ENCODE measurements at regions not wholly inside any gene's neighbourhood (a gene's known extent, or its start where the extent isn't known, plus 50 kb on each side); places are given as distances from the start of the nearest gene placed in this dataset.
A peak's percentile ranks its signal among the peaks of the same experiment; 100 is the strongest.

DNA sequence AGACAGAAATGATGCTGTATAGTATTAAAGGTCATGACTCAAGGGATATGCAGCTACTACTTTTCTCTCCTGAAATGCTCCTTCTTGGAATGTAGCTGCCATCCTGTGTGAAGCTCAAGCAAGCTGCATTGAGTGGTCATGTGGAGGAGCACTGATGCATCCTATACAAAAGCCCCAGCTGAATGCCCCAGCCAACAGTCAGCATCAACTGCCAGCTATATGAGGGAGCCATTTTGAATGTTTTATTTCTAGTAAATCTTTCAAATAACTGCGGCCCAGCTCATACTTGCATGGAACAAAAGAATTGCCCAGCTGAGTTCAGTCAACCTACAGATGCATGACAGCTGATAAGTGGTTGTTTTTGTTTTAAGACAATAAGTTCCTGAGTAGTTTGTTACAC is 165.0 kb upstream of the GEMIN8 start:
- Histone ChIP-seq H3K4me3 (ENCODE audit: low read length in 2 of 2) (no peak overlapping the region), H3K9ac (ENCODE audit: low read length in 2 of 2) (no peak overlapping the region), H3K9me3 (ENCODE audit: control insufficient read depth in 2 of 2, low read length in 2 of 2) (no peaks in the 10 kb centered on the region), H3K27ac (ENCODE audit: low read length) (no peak overlapping the region), H3K27me3 (ENCODE audit: control insufficient read depth in 1 of 2, insufficient read depth in 2 of 2, low read length in 2 of 2) (no peaks in the 10 kb centered on the region), H3K4me1 (ENCODE audit: control insufficient read depth, insufficient read depth, low read length) (no peaks in the 10 kb centered on the region), H3K36me3 (ENCODE audit: control insufficient read depth in 2 of 2, insufficient read depth in 2 of 2, low read length in 2 of 2) (no peaks in the 10 kb centered on the region)

DNA sequence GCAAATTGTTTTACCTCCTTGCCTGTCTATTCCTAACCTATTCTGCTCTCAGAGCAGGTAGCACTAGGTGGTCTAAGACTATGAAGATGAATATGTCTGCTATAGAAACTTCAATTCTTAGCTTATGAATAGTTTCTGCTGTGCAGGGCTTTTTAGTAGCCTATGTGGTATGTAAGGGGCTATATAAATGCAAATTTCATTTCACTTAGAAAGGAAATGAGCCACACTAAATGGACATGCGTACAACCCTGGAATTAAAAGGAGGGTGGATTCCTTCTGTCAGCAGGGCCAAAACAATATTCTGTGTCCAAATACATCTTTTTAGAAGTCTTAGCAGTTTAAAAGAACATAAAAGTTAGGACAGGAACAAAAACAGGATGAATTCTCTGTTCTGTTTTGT is 163.9 kb upstream of the GEMIN8 start:
- H3K4me3 ChIP-seq (ENCODE audit: low read length in 2 of 2), result no peak overlapping the region
- no peaks in the 10 kb centered on the region for H3K9me3 ChIP-seq (ENCODE audit: control insufficient read depth in 2 of 2, low read length in 2 of 2)
- H3K27ac ChIP-seq (ENCODE audit: low read length), result no peak overlapping the region
- H3K27me3 ChIP-seq (ENCODE audit: control insufficient read depth in 1 of 2, insufficient read depth in 2 of 2, low read length in 2 of 2), result no peaks in the 10 kb centered on the region
- H3K9ac ChIP-seq (ENCODE audit: low read length in 2 of 2), result no peak overlapping the region
- H3K36me3 ChIP-seq (ENCODE audit: control insufficient read depth in 2 of 2, insufficient read depth in 2 of 2, low read length in 2 of 2), result no peaks in the 10 kb centered on the region
- no peaks in the 10 kb centered on the region for H3K4me1 ChIP-seq (ENCODE audit: control insufficient read depth, insufficient read depth, low read length)

DNA sequence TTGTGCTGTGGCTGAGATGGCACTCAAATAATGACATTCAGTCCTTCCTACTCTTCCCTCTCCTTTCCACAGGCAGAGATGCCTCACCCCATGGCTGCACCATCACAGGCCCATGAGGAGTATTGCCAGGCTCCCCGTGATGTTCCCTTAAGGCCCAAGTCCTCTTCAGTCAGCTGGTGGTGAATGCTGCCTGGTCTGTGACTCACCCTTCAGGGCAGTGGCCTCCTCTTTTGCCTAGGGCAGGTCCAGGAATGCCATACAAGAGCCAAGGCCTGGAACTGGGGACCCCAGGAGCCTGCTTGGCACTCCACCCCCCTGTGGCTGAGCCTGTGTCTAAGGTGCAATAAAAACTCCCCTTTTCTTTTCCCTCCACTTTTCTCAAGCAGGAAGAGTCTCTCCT is 144.2 kb upstream of the GEMIN8 start:
- no peak overlapping the region for H3K27ac ChIP-seq (ENCODE audit: low read length)
- H3K4me3 ChIP-seq (ENCODE audit: low read length in 2 of 2), result no peak overlapping the region
- H3K9me3 ChIP-seq (ENCODE audit: control insufficient read depth in 2 of 2, low read length in 2 of 2), result no peaks in the 10 kb centered on the region
- H3K27me3 ChIP-seq (ENCODE audit: control insufficient read depth in 1 of 2, insufficient read depth in 2 of 2, low read length in 2 of 2), result no peaks in the 10 kb centered on the region
- H3K9ac ChIP-seq (ENCODE audit: low read length in 2 of 2), result no peak overlapping the region
- H3K4me1 ChIP-seq (ENCODE audit: control insufficient read depth, insufficient read depth, low read length), result no peaks in the 10 kb centered on the region
- no peaks in the 10 kb centered on the region for H3K36me3 ChIP-seq (ENCODE audit: control insufficient read depth in 2 of 2, insufficient read depth in 2 of 2, low read length in 2 of 2)

DNA sequence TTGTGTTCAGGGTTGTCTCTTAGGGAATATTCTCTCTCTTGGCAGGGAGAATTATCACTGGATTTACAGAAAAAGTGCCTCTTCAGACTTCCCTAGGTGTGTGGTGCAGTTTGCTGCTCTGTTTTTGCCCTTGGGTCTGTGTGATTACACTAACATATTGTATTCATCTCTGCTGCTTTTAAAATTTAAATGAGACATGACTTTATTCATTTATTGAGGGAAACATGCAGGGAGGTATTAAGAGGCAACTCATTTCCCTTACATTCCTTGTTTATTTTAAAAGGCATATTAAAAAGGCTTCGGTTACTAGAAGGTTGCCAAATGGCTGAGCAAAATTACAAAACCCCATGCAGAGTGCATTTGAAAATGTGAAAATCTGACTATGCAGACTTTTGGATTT is 135.1 kb upstream of the GEMIN8 start:
- H3K36me3 ChIP-seq (ENCODE audit: control insufficient read depth in 2 of 2, insufficient read depth in 2 of 2, low read length in 2 of 2), result no peaks in the 10 kb centered on the region
- H3K9me3 ChIP-seq (ENCODE audit: control insufficient read depth in 2 of 2, low read length in 2 of 2), result no peaks in the 10 kb centered on the region
- no peak overlapping the region for H3K4me3 ChIP-seq (ENCODE audit: low read length in 2 of 2)
- H3K9ac ChIP-seq (ENCODE audit: low read length in 2 of 2), result no peak overlapping the region
- H3K27me3 ChIP-seq (ENCODE audit: control insufficient read depth in 1 of 2, insufficient read depth in 2 of 2, low read length in 2 of 2), result no peaks in the 10 kb centered on the region
- H3K4me1 ChIP-seq (ENCODE audit: control insufficient read depth, insufficient read depth, low read length), result no peaks in the 10 kb centered on the region
- H3K27ac ChIP-seq (ENCODE audit: low read length), result no peak overlapping the region

DNA sequence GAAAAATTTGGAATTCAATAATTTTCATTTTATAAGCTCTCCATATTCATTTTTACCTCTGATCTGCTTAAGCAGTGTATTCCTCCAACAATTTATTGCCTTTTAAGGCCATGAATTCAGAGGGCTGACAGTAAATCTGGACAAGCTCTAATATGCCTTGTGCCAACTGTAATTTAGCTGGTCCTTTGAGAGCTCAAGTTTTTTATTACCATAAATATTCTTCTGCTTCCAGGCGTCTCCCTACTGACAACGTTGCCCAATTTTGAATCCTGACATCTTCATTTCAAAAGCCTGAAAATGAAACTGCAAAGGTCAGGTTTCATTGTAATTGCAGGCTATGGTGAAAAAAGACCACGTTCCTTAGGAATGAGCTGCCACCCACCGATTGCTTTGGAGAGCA is 95.8 kb upstream of the GEMIN8 start:
- Histone ChIP-seq H3K4me3 (ENCODE audit: low read length in 2 of 2) (no peak overlapping the region), H3K36me3 (ENCODE audit: control insufficient read depth in 2 of 2, insufficient read depth in 2 of 2, low read length in 2 of 2) (no peaks in the 10 kb centered on the region), H3K27me3 (ENCODE audit: control insufficient read depth in 1 of 2, insufficient read depth in 2 of 2, low read length in 2 of 2) (peaks cover 0 to 3% of the 10 kb centered on the region in 2 donors), H3K9ac (ENCODE audit: low read length in 2 of 2) (peak overlapping the region in 1 of 2 donors; percentile 57), H3K4me1 (ENCODE audit: control insufficient read depth, insufficient read depth, low read length) (no peaks in the 10 kb centered on the region), H3K9me3 (ENCODE audit: control insufficient read depth in 2 of 2, low read length in 2 of 2) (peaks cover 0 to 2% of the 10 kb centered on the region in 2 donors), H3K27ac (ENCODE audit: low read length) (peak overlapping the region; percentile 66)

DNA sequence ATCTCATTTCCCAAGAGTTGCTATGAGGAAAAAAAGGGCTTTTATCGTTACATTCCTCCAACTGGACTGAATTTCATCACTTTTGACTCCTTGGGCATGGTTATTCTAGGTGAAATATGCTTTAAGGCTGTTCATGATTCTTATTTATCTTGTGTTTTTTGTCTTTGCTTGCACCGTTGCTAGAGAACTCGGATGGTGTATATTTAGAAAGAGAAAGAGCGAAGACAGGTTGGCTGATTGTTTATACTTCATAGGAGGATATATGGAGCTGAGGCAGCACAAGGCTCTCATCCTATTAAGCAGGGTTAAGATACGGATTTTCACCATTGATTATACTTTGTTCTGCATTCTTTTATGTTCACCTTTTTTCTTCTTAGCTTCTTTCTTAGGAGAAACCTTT is 94.9 kb upstream of the GEMIN8 start:
- Histone ChIP-seq H3K4me3 (ENCODE audit: low read length in 2 of 2) (no peak overlapping the region), H3K36me3 (ENCODE audit: control insufficient read depth in 2 of 2, insufficient read depth in 2 of 2, low read length in 2 of 2) (no peaks in the 10 kb centered on the region), H3K9me3 (ENCODE audit: control insufficient read depth in 2 of 2, low read length in 2 of 2) (peaks cover 0 to 2% of the 10 kb centered on the region in 2 donors), H3K4me1 (ENCODE audit: control insufficient read depth, insufficient read depth, low read length) (no peaks in the 10 kb centered on the region), H3K9ac (ENCODE audit: low read length in 2 of 2) (peak overlapping the region in 1 of 2 donors; percentile 27), H3K27ac (ENCODE audit: low read length) (peak overlapping the region; percentile 66), H3K27me3 (ENCODE audit: control insufficient read depth in 1 of 2, insufficient read depth in 2 of 2, low read length in 2 of 2) (peaks cover 0 to 3% of the 10 kb centered on the region in 2 donors)

DNA sequence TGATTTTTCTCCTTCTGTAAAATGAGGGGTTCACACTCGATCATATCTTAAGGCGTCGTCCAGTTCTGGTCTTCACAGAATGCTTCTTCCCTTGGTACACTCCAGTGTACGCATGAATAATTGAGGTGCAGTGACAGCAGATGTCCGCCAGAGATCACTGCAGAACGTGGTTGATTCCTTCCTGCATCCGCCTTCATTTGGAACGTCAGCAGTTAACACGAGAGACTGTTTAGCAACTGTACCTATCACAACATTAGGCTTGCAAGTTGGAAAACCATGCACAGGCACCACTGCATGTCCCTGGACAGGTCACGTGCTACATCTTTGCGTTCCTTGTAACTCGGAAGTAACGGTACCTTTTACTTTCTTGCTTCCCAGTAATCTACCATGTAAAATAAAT is 66.0 kb upstream of the GEMIN8 start:
- no peak overlapping the region for H3K27ac ChIP-seq (ENCODE audit: low read length)
- no peak overlapping the region for H3K4me3 ChIP-seq (ENCODE audit: low read length in 2 of 2)
- H3K4me1 ChIP-seq (ENCODE audit: control insufficient read depth, insufficient read depth, low read length), result peaks cover 3% of the 10 kb centered on the region
- H3K36me3 ChIP-seq (ENCODE audit: control insufficient read depth in 2 of 2, insufficient read depth in 2 of 2, low read length in 2 of 2), result no peaks in the 10 kb centered on the region
- H3K9ac ChIP-seq (ENCODE audit: low read length in 2 of 2), result no peak overlapping the region
- H3K9me3 ChIP-seq (ENCODE audit: control insufficient read depth in 2 of 2, low read length in 2 of 2), result peaks cover 0 to 9% of the 10 kb centered on the region in 2 donors
- peaks cover 0 to 8% of the 10 kb centered on the region in 2 donors for H3K27me3 ChIP-seq (ENCODE audit: control insufficient read depth in 1 of 2, insufficient read depth in 2 of 2, low read length in 2 of 2)

DNA sequence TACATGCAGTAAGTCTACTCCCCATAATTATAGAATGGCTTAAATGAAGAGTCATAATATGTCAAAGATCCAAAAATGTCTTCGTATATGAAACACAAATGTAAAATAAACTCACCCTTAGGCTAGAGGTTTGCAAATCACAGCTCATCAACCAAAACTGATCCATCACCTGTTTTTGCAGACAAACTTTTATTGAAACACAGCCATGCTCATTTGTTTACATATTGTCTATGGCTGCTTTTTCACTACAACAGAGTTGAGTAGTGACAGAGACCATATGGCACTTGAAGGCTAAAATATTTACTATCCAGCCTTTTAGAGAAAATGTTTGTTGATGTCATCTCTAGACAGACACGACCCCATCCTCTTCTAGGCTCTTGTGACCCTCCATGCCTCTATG is 64.5 kb upstream of the GEMIN8 start:
- H3K9ac ChIP-seq (ENCODE audit: low read length in 2 of 2), result no peak overlapping the region

DNA sequence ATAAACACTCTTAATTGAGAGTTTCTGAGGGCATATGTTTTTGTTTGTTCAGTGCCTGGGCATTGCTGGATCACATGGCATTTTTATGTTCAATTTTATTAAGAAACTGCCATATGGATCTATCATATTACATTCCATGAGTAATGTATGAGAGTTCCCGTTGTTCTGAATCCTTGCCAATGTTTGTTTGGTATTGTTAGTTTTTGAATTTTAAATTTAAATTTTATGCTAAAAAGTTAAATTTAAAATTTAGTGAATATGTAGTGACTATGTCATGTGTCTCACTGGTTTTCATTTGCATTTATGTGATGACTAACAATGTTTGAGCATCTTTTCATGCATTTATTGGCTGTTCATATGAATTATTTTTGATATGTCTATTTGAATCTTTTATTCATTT is 54.8 kb upstream of the GEMIN8 start:
- Histone ChIP-seq H3K4me1 (ENCODE audit: control insufficient read depth, insufficient read depth, low read length) (no peaks in the 10 kb centered on the region), H3K27me3 (ENCODE audit: control insufficient read depth in 1 of 2, insufficient read depth in 2 of 2, low read length in 2 of 2) (peaks cover 0 to 3% of the 10 kb centered on the region in 2 donors), H3K4me3 (ENCODE audit: low read length in 2 of 2) (no peak overlapping the region), H3K9ac (ENCODE audit: low read length in 2 of 2) (no peak overlapping the region), H3K36me3 (ENCODE audit: control insufficient read depth in 2 of 2, insufficient read depth in 2 of 2, low read length in 2 of 2) (no peaks in the 10 kb centered on the region), H3K9me3 (ENCODE audit: control insufficient read depth in 2 of 2, low read length in 2 of 2) (no peaks in the 10 kb centered on the region), H3K27ac (ENCODE audit: low read length) (no peak overlapping the region)

More for the DNA sequence above, 64.5 kb upstream of the GEMIN8 start:
- H3K4me3 ChIP-seq (ENCODE audit: low read length in 2 of 2), result no peak overlapping the region
- H3K27ac ChIP-seq (ENCODE audit: low read length), result peak overlapping the region; percentile 8
- H3K9me3 ChIP-seq (ENCODE audit: control insufficient read depth in 2 of 2, low read length in 2 of 2), result peaks cover 0 to 9% of the 10 kb centered on the region in 2 donors
- H3K36me3 ChIP-seq (ENCODE audit: control insufficient read depth in 2 of 2, insufficient read depth in 2 of 2, low read length in 2 of 2), result no peaks in the 10 kb centered on the region
- H3K4me1 ChIP-seq (ENCODE audit: control insufficient read depth, insufficient read depth, low read length), result peaks cover 3% of the 10 kb centered on the region
- H3K27me3 ChIP-seq (ENCODE audit: control insufficient read depth in 1 of 2, insufficient read depth in 2 of 2, low read length in 2 of 2), result peaks cover 0 to 6% of the 10 kb centered on the region in 2 donors

DNA sequence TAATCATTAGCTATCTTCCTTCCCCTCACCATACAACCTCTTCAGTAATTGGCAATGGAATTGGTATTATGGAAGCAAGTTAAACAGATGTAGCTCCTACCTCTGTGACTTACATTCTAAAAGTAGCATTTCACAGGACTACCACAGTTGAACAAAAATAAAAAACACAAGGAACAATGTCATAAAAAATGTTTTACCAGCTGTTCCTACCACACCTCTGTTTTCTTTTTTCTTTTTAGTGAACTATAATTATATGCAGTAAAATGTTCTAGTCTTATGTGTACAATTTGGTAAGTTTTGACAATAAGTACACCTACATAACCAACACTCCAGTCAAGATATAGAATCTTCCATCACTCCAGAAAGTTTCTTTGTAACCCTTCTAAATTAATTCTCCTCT is 54.1 kb upstream of the GEMIN8 start:
- Histone ChIP-seq H3K9ac (ENCODE audit: low read length in 2 of 2) (no peak overlapping the region), H3K4me1 (ENCODE audit: control insufficient read depth, insufficient read depth, low read length) (no peaks in the 10 kb centered on the region), H3K27ac (ENCODE audit: low read length) (no peak overlapping the region), H3K36me3 (ENCODE audit: control insufficient read depth in 2 of 2, insufficient read depth in 2 of 2, low read length in 2 of 2) (no peaks in the 10 kb centered on the region), H3K9me3 (ENCODE audit: control insufficient read depth in 2 of 2, low read length in 2 of 2) (no peaks in the 10 kb centered on the region), H3K27me3 (ENCODE audit: control insufficient read depth in 1 of 2, insufficient read depth in 2 of 2, low read length in 2 of 2) (peaks cover 0 to 3% of the 10 kb centered on the region in 2 donors), H3K4me3 (ENCODE audit: low read length in 2 of 2) (no peak overlapping the region)

DNA sequence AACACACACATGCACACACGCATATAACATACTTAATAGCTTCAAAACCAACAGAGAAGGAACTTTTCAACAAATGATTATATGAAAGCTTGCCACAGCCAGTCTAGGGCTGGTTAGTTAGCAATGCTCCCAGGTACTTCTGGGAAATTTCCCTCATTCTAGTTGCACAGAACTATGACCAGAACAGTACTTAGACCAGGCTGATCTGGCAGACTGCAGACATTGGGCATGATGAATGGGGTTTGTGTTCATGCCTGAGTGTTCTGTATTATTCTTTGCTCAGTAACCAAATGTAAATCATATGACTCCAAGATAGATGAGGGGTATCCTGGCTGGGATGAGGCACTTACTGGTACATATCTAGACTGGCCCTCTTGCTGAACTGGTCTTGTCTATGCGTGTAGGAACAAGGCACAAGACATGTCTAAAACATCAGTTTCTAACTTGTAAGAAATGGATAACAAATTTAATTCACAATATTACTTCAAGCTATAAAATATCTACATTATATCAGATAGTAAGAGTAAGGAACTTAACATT is 50.3 kb upstream of the GEMIN8 start:
- H3K4me1 ChIP-seq (ENCODE audit: control insufficient read depth, insufficient read depth, low read length), result no peaks in the 10 kb centered on the region
- peaks cover 0 to 3% of the 10 kb centered on the region in 2 donors for H3K27me3 ChIP-seq (ENCODE audit: control insufficient read depth in 1 of 2, insufficient read depth in 2 of 2, low read length in 2 of 2)
- no peaks in the 10 kb centered on the region for H3K36me3 ChIP-seq (ENCODE audit: control insufficient read depth in 2 of 2, insufficient read depth in 2 of 2, low read length in 2 of 2)
- H3K9me3 ChIP-seq (ENCODE audit: control insufficient read depth in 2 of 2, low read length in 2 of 2), result no peaks in the 10 kb centered on the region
- H3K9ac ChIP-seq (ENCODE audit: low read length in 2 of 2), result no peak overlapping the region
- no peak overlapping the region for H3K4me3 ChIP-seq (ENCODE audit: low read length in 2 of 2)
- no peak overlapping the region for H3K27ac ChIP-seq (ENCODE audit: low read length)

Measured in stomach smooth muscle (tissue), 2 donors.